Breast epithelium (tissue), 4 donors: ENCODE measurements at regions not wholly inside any gene's neighbourhood (a gene's known extent, or its start where the extent isn't known, plus 50 kb on each side); places are given as distances from the start of the nearest gene placed in this dataset.

ENCODE experiments used
- DNase-seq, 2 donors: peaks; one replicate each; pipeline ENCODE4 v3.0.0-alpha.2; 2019; ENCODE audit warnings: low spot score in 2 of 2
- H3K27ac ChIP-seq, 2 donors: fragments of 200-600 bp; sonication (generic) in 1 of 2; one replicate each; pipeline ENCODE4 v1.5.1; 2016 to 2019; ENCODE audit warnings: mild to moderate bottlenecking in 1 of 2
- H3K27me3 ChIP-seq, 2 donors: fragments of 200-600 bp; sonication (generic) in 1 of 2; one replicate each; pipeline versions ENCODE4 v1.5.1 to v1.6.0; 2017 to 2019; ENCODE audit warnings: control low read depth in 1 of 2, mild to moderate bottlenecking in 1 of 2
- H3K36me3 ChIP-seq: fragments of 200-600 bp; one replicate; pipeline ENCODE4 v1.5.1; 2019
- H3K4me1 ChIP-seq, 2 donors: fragments of 200-600 bp; sonication (generic); one replicate each; pipeline ENCODE4 v1.5.1; 2016 to 2019; ENCODE audit warnings: control low read depth in 1 of 2
- H3K4me3 ChIP-seq, 3 donors: fragments of 200-600 bp; sonication (generic); 1 replicate in 2 of 3; 2 replicates in 1 of 3; pipeline ENCODE4 v1.5.1; 2016 to 2019; ENCODE audit warnings: mild to moderate bottlenecking in 3 of 3, moderate library complexity in 2 of 3
- H3K9me3 ChIP-seq, 2 donors: fragments of 200-600 bp; sonication (generic) in 1 of 2; one replicate each; pipeline ENCODE4 v1.5.1; 2016 to 2019; ENCODE audit warnings: control low read depth in 1 of 2
- POLR2A ChIP-seq: fragments of 450-650 bp; IDR thresholded peaks from one replicate; pipeline ENCODE4 v1.6.1; 2016; ENCODE audit warnings: antibody characterized with exemption, mild to moderate bottlenecking, moderate library complexity
- POLR2AphosphoS5 ChIP-seq, 3 donors: sonication (generic); formaldehyde crosslinking; IDR thresholded peaks; one replicate each; pipeline ENCODE4 v1.6.1; 2017; ENCODE audit warnings: antibody characterized with exemption in 3 of 3
- intact Hi-C: fragments of 100-400 bp; cut with DNase I; formaldehyde crosslinking; loops from one replicate; pipeline ENCODE4 v1.15.1; 2023; ENCODE audit warnings: low total_unique reads
- TF ChIP-seq, protein P1 (sequence below), 3 donors: fragments of 450-650 bp; IDR thresholded peaks; one replicate each; pipeline ENCODE4 v1.5.1; 2016 to 2017; ENCODE audit warnings: antibody characterized with exemption in 3 of 3, mild to moderate bottlenecking in 3 of 3, moderate library complexity in 3 of 3

DNA sequence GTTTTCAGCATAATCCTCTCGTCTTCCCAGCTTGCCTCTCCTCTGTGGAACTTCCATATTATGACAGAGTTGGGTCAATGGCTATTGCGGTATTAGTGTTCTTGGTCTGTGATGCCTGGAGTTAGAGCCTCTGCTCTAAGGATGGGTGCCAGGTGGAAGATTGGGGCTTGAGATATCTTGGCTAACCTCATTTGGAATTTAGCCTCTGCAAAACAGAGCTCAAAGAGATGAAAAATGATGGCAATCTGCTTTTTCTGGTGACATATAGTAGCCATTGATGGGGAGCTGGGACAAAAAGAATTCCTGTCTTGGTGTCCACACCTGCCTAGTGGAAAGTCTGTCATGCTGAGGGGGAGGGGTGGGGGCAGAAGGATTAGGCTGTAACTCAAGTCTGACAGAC, 152.1 kb downstream of the RPL10L start:
- no peak for TF ChIP-seq POLR2A
- no peak for TF ChIP-seq POLR2AphosphoS5 (IDR thresholded peaks at IDR 0.05)
- no peak for DNase-seq
- Histone ChIP-seq H3K9me3 (no peaks in the 10 kb centered on the region), H3K27ac (no peak overlapping the region), H3K36me3 (no peaks in the 10 kb centered on the region), H3K27me3 (no peaks in the 10 kb centered on the region), H3K4me3 (no peak overlapping the region), H3K4me1 (no peaks in the 10 kb centered on the region)
- intact Hi-C loops: no loop called here

DNA sequence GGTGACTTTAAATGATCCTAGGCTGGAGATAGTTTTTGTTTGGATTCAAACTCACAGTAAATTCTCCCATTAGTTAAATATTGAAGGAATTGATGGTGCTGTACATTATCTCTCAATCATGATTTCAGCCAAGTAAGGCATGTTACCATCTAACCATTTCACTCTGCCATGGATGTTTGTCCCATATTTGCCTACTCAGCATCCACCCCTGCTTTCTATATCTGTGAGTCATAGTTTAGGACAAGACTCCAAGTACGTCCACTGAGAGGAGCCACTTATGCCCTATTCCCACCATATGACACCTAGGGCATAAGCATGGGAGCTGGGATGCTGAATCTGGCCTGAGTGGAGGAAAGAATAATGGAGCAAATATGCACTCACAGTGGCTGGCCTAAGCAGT, 155.2 kb downstream of the RPL10L start:
- TF ChIP-seq POLR2A: no peak
- TF ChIP-seq, protein P1, sequence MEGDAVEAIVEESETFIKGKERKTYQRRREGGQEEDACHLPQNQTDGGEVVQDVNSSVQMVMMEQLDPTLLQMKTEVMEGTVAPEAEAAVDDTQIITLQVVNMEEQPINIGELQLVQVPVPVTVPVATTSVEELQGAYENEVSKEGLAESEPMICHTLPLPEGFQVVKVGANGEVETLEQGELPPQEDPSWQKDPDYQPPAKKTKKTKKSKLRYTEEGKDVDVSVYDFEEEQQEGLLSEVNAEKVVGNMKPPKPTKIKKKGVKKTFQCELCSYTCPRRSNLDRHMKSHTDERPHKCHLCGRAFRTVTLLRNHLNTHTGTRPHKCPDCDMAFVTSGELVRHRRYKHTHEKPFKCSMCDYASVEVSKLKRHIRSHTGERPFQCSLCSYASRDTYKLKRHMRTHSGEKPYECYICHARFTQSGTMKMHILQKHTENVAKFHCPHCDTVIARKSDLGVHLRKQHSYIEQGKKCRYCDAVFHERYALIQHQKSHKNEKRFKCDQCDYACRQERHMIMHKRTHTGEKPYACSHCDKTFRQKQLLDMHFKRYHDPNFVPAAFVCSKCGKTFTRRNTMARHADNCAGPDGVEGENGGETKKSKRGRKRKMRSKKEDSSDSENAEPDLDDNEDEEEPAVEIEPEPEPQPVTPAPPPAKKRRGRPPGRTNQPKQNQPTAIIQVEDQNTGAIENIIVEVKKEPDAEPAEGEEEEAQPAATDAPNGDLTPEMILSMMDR (IDR thresholded peaks at IDR 0.05): no peak
- TF ChIP-seq POLR2AphosphoS5 (IDR thresholded peaks at IDR 0.05): no peak
- intact Hi-C loops: no loop called here

DNA sequence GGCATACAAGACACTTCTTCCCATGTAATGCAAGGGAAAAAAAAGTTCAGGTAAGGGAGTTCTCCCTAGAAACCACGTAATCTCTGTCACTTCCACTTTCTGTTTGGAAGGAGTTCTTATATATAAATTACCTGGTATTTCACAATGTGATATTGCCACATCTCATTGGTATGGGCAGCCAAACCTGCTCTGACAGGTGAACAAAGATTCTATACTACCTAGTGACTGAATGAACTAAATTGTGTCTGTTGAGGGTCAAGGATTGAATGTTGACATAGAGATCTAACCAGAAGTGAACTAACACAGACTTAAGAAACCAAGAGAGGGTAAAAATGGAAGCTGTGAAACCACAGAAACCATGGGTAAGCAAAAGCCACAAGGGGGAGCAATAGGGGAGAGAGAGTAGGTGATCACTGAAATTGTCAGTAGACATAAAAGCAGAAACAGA, 161.3 kb downstream of the RPL10L start:
- no peaks in the 10 kb centered on the region for H3K27me3 ChIP-seq
- no peaks in the 10 kb centered on the region for H3K4me1 ChIP-seq
- intact Hi-C loops: no loop called here
- no peak overlapping the region for H3K4me3 ChIP-seq
- no peaks in the 10 kb centered on the region for H3K9me3 ChIP-seq
- H3K36me3 ChIP-seq: no peaks in the 10 kb centered on the region
- no peak for DNase-seq
- TF ChIP-seq POLR2AphosphoS5 (IDR thresholded peaks at IDR 0.05) (no peak), POLR2A (no peak)
- TF ChIP-seq, protein P1 (IDR thresholded peaks at IDR 0.05): no peak
- no peak overlapping the region for H3K27ac ChIP-seq

More for the DNA sequence above, 155.2 kb downstream of the RPL10L start:
- no peaks in the 10 kb centered on the region for H3K27me3 ChIP-seq
- DNase-seq: no peak
- no peak overlapping the region for H3K4me3 ChIP-seq
- H3K27ac ChIP-seq: no peak overlapping the region
- H3K4me1 ChIP-seq: no peaks in the 10 kb centered on the region
- H3K9me3 ChIP-seq: no peaks in the 10 kb centered on the region
- H3K36me3 ChIP-seq: no peaks in the 10 kb centered on the region

DNA sequence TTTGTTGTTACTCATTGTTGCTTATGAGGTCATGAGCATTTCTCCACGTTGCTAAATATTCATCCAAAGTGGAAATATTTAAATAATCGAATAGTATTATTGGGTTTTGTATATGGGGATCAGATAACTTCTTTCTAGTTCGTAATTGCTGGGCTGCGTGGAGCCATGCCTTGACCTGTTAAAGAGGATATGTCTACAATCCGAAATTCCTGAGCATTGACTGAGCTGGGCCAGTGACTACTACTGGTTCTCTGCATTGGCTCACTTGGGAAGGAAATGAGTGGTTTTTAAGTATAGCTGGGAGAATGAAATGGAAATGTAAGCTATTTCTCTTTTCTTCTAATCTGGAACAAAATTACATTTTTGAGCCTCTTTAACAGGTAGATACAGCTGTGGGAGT, 163.2 kb downstream of the RPL10L start:
- Histone ChIP-seq H3K4me3 (no peak overlapping the region), H3K27ac (no peak overlapping the region), H3K4me1 (no peaks in the 10 kb centered on the region), H3K27me3 (no peaks in the 10 kb centered on the region), H3K36me3 (no peaks in the 10 kb centered on the region), H3K9me3 (no peaks in the 10 kb centered on the region)
- TF ChIP-seq, protein P1 (IDR thresholded peaks at IDR 0.05): no peak
- TF ChIP-seq POLR2AphosphoS5 (IDR thresholded peaks at IDR 0.05) (no peak), POLR2A (no peak)
- no peak for DNase-seq
- intact Hi-C loops: no loop called here

DNA sequence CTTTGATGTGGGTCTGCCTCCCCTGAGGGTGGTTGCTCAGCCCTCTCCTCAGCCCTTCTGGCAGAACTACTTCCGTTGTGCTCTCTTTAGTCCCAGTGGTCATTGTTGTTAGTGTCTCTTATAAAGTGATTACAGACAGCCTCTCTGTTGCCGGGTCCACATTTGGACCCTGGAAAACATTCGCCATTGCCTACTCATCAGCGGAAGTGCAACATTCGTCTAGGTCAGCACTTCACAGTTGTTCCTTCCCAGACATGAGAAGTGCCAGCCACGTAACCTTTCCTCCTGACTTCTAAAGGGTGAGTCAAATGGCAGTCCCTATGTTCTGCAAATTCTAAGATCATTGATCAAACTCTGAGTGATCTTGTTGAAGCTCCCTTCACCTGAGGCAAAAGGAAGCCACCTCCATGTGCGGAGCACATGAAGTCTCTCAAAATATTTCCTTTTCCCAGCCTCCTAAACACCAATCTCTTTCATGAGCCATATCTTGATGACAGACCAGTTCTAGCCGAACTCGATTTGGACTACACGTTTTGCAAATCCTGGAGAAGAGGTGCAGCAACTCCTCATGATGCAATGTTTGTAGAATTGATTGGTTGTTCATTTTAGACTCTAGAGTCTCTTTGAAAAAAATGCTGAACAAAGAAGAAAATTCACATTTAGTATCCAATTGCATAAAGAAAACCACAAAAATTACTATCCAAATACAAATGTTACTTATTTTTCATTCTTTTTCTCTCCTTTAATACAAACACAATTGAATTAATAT, 163.8 kb downstream of the RPL10L start:
- intact Hi-C loops: no loop called here
- Histone ChIP-seq H3K4me1 (no peaks in the 10 kb centered on the region), H3K4me3 (no peak overlapping the region), H3K27me3 (no peaks in the 10 kb centered on the region), H3K27ac (no peak overlapping the region), H3K36me3 (no peaks in the 10 kb centered on the region), H3K9me3 (no peaks in the 10 kb centered on the region)
- DNase-seq: no peak
- no peak for TF ChIP-seq POLR2A
- TF ChIP-seq, protein P1 (IDR thresholded peaks at IDR 0.05): no peak
- no peak for TF ChIP-seq POLR2AphosphoS5 (IDR thresholded peaks at IDR 0.05)
